ENCODE measurements at regions not wholly inside any gene's neighbourhood (a gene's known extent, or its start where the extent isn't known, plus 50 kb on each side); places are given as distances from the start of the nearest gene placed in this dataset.

- TF ChIP-seq POLR2AphosphoS5 (IDR thresholded peaks at IDR 0.05; ENCODE audit: low read depth, low read length) (no peak), POLR2A (IDR thresholded peaks at IDR 0.05; ENCODE audit: low read depth, low read length) (no peak), TAF1 (IDR thresholded peaks at IDR 0.05; ENCODE audit: low read depth, low read length) (no peak), SPI1 (IDR thresholded peaks at IDR 0.05; ENCODE audit: low read depth, low read length) (no peak), POU2F2 (IDR thresholded peaks at IDR 0.05; ENCODE audit: low read depth, low read length) (no peak), PAX5 (IDR thresholded peaks at IDR 0.05; ENCODE audit: insufficient read depth, low read length, severe bottlenecking) (no peak)
Observed at GRCh38 chr3:166663194-166663593, 716.9 kb downstream of the ZBBX start.
